GM23338 (cell line): ENCODE measurements at regions not wholly inside any gene's neighbourhood (a gene's known extent, or its start where the extent isn't known, plus 50 kb on each side); places are given as distances from the start of the nearest gene placed in this dataset.

Source experiments
- ATAC-seq: fragments of 200-7000 bp; cut with Tn5 transposase; 3 replicates; pipeline ENCODE4 v1.9.1; 2020
- DNase-seq: peaks from one replicate; pipeline ENCODE4 v3.0.0-alpha.2; 2015; ENCODE audit warnings: low spot score
- H2AFZ ChIP-seq: fragments of 200-600 bp; sonication (generic); 2 replicates; pipeline ENCODE4 v1.8.0; 2016; ENCODE audit warnings: antibody characterized with exemption, mild to moderate bottlenecking, moderate library complexity
- H3F3A ChIP-seq: fragments of 200-600 bp; sonication (generic); replicated peaks from 2 replicates; pipeline ENCODE4 v1.8.0; 2017; ENCODE audit warnings: antibody characterized with exemption, mixed run types, low read depth
- H3K27ac ChIP-seq: fragments of 200-600 bp; sonication (generic); 2 replicates; pipeline ENCODE4 v1.6.1; 2016; ENCODE audit warnings: low read depth
- H3K27me3 ChIP-seq: fragments of 200-600 bp; sonication (generic); 2 replicates; pipeline ENCODE4 v1.8.0; 2016; ENCODE audit warnings: mild to moderate bottlenecking, mixed run types, moderate library complexity; ENCODE audit not compliant: insufficient read depth
- H3K36me3 ChIP-seq: fragments of 200-600 bp; sonication (generic); 2 replicates; pipeline ENCODE4 v1.8.0; 2016; ENCODE audit warnings: mild to moderate bottlenecking; ENCODE audit not compliant: insufficient read depth
- H3K4me1 ChIP-seq: fragments of 200-600 bp; sonication (generic); 2 replicates; pipeline ENCODE4 v1.8.0; 2016; ENCODE audit warnings: mild to moderate bottlenecking, moderate library complexity; ENCODE audit not compliant: insufficient read depth
- H3K4me2 ChIP-seq: fragments of 200-600 bp; sonication (generic); 2 replicates; pipeline ENCODE4 v1.7.1; 2017; ENCODE audit warnings: mixed run types
- H3K4me3 ChIP-seq: fragments of 200-600 bp; sonication (generic); 2 replicates; pipeline ENCODE4 v1.6.1; 2016; ENCODE audit warnings: mixed run types
- H3K79me2 ChIP-seq: fragments of 200-600 bp; sonication (generic); replicated peaks from 2 replicates; pipeline ENCODE4 v1.8.0; 2017; ENCODE audit warnings: mild to moderate bottlenecking; ENCODE audit not compliant: insufficient read depth
- H3K9me2 ChIP-seq: fragments of 200-600 bp; sonication (generic); 2 replicates; pipeline ENCODE4 v1.8.0; 2017; ENCODE audit not compliant: insufficient read depth
- H4K20me1 ChIP-seq: fragments of 200-600 bp; sonication (generic); replicated peaks from 2 replicates; pipeline ENCODE4 v1.8.0; 2017; ENCODE audit warnings: mild to moderate bottlenecking; ENCODE audit not compliant: insufficient read depth
- H3K27ac Mint-ChIP-seq: 2 replicates; pipeline ENCODE4 v1.8.0; 2020; ENCODE audit warnings: inconsistent platforms, mild to moderate bottlenecking, moderate library complexity, mixed read lengths
- H3K27me3 Mint-ChIP-seq: 3 replicates; pipeline ENCODE4 v1.8.0; 2022; ENCODE audit warnings: low read depth, mild to moderate bottlenecking, moderate library complexity, mixed read lengths, inconsistent platforms; ENCODE audit not compliant: insufficient read depth, poor library complexity
- H3K36me3 Mint-ChIP-seq: 3 replicates; pipeline ENCODE4 v1.8.0; 2021; ENCODE audit warnings: low read depth, mild to moderate bottlenecking, inconsistent platforms, moderate library complexity, mixed read lengths
- H3K4me1 Mint-ChIP-seq: 3 replicates; pipeline ENCODE4 v1.8.0; 2020; ENCODE audit warnings: mild to moderate bottlenecking, inconsistent platforms, mixed read lengths
- H3K4me3 Mint-ChIP-seq: 3 replicates; pipeline ENCODE4 v1.8.0; 2021; ENCODE audit warnings: moderate library complexity, mild to moderate bottlenecking, inconsistent platforms, mixed read lengths
- H3K9me3 Mint-ChIP-seq: 3 replicates; pipeline ENCODE4 v1.8.0; 2020; ENCODE audit warnings: moderate library complexity, mild to moderate bottlenecking, inconsistent platforms, mixed read lengths
- CREB1 ChIP-seq: fragments of 250-450 bp; sonication (Bioruptor Pico); IDR thresholded peaks from 2 replicates; pipeline ENCODE4 v1.5.0; 2020; ENCODE audit warnings: low read depth, mild to moderate bottlenecking, moderate library complexity
- CTCF ChIP-seq, 2 experiments: fragments of 200-600 bp in 1 of 2; sonication (generic) in 1 of 2; conservative IDR thresholded peaks; 2 replicates each; pipeline versions ENCODE4 v1.5.1 to v1.6.1; 2016 to 2017; ENCODE audit warnings: antibody characterized with exemption in 2 of 2, low read depth in 2 of 2, mild to moderate bottlenecking in 2 of 2, moderate library complexity in 1 of 2
- ETS1 ChIP-seq: IDR thresholded peaks from 2 replicates; pipeline ENCODE4 v1.6.1; 2016; ENCODE audit warnings: antibody characterized with exemption
- EZH2 ChIP-seq: fragments of 200-600 bp; sonication (generic); IDR thresholded peaks from one replicate; pipeline ENCODE4 v1.8.0; 2017; ENCODE audit warnings: antibody characterized with exemption, mild to moderate bottlenecking, low read depth; ENCODE audit not compliant: unreplicated experiment
- EZH2phosphoT487 ChIP-seq: fragments of 200-600 bp; sonication (generic); IDR thresholded peaks from one replicate; pipeline ENCODE4 v1.8.1; 2018; ENCODE audit warnings: antibody characterized with exemption; ENCODE audit not compliant: unreplicated experiment
- JUNB ChIP-seq: IDR thresholded peaks from one replicate; pipeline ENCODE4 v1.6.1; 2016; ENCODE audit warnings: antibody characterized with exemption; ENCODE audit not compliant: unreplicated experiment
- NANOG ChIP-seq: IDR thresholded peaks from 2 replicates; pipeline ENCODE4 v1.6.1; 2016; ENCODE audit warnings: antibody characterized with exemption, borderline replicate concordance
- POLR2AphosphoS5 ChIP-seq: IDR thresholded peaks from 2 replicates; pipeline ENCODE4 v1.6.1; 2016; ENCODE audit warnings: antibody characterized with exemption, low read depth
- REST ChIP-seq: IDR thresholded peaks from one replicate; pipeline ENCODE4 v1.6.1; 2018; ENCODE audit warnings: antibody characterized with exemption; ENCODE audit not compliant: unreplicated experiment
- STAT1 ChIP-seq: IDR thresholded peaks from one replicate; pipeline ENCODE4 v1.6.1; 2016; ENCODE audit warnings: antibody characterized with exemption; ENCODE audit not compliant: unreplicated experiment
- ZNF114 ChIP-seq: fragments of 250-450 bp; sonication (Bioruptor Pico); IDR thresholded peaks from 2 replicates; pipeline ENCODE4 v1.5.0; 2020; ENCODE audit warnings: mild to moderate bottlenecking, moderate library complexity
- ZNF331 ChIP-seq: fragments of 250-450 bp; sonication (Bioruptor Pico); IDR thresholded peaks from 2 replicates; pipeline ENCODE4 v1.5.0; 2020; ENCODE audit warnings: low read depth, mild to moderate bottlenecking, moderate library complexity
- ZNF462 ChIP-seq: fragments of 250-450 bp; sonication (Bioruptor Pico); IDR thresholded peaks from 2 replicates; pipeline ENCODE4 v1.5.0; 2020; ENCODE audit warnings: mild to moderate bottlenecking, moderate library complexity

GRCh38 chr4:34181311-34181841, 2062.9 kb downstream of the ARAP2 start:
- no peaks in the 10 kb centered on the region for H3F3A ChIP-seq
- Mint-ChIP-seq H3K36me3 (peaks cover 3% of the 10 kb centered on the region; the same call in 1 of the 3 replicates), H3K4me3 (no peak overlapping the region), H3K27ac (no peak overlapping the region), H3K4me1 (peaks cover 29% of the 10 kb centered on the region), H3K9me3 (peaks cover 5% of the 10 kb centered on the region; the same call in 2 of the 3 replicates), H3K27me3 (no peaks in the 10 kb centered on the region)
- no peak overlapping the region for H3K4me3 ChIP-seq
- DNase-seq: no peak
- no peak for ATAC-seq
- H3K27me3 ChIP-seq: no peaks in the 10 kb centered on the region
- peaks cover 16% of the 10 kb centered on the region for H3K4me1 ChIP-seq
- no peaks in the 10 kb centered on the region for H3K79me2 ChIP-seq
- no peaks in the 10 kb centered on the region for H3K36me3 ChIP-seq
- peaks cover 8% of the 10 kb centered on the region; the same call in 1 of the 2 replicates for H3K9me2 ChIP-seq
- no peaks in the 10 kb centered on the region for H4K20me1 ChIP-seq
- no peak overlapping the region for H3K27ac ChIP-seq
- TF ChIP-seq ZNF462 (CRISPR knock-in tag): no peak
- TF ChIP-seq JUNB: no peak
- no peak for TF ChIP-seq POLR2AphosphoS5
- TF ChIP-seq EZH2phosphoT487: no peak
- TF ChIP-seq ETS1: no peak
- no peak for TF ChIP-seq CTCF (conservative IDR thresholded peaks at IDR 0.05; ENCODE audit: low read depth in 2 of 2)
- no peak for TF ChIP-seq STAT1
- no peak for TF ChIP-seq NANOG
- TF ChIP-seq ZNF331: no peak
- no peak for TF ChIP-seq ZNF114 (CRISPR knock-in tag)
- TF ChIP-seq REST: no peak
- TF ChIP-seq CREB1 (CRISPR knock-in tag): no peak
- TF ChIP-seq EZH2: no peak
- H2AFZ ChIP-seq: no peak overlapping the region
- no peak overlapping the region for H3K4me2 ChIP-seq
